Mesenchymal stem cell (in vitro differentiated cells and primary cell): ENCODE measurements at regions not wholly inside any gene's neighbourhood (a gene's known extent, or its start where the extent isn't known, plus 50 kb on each side); places are given as distances from the start of the nearest gene placed in this dataset.

Source experiments
- DNase-seq: peaks from one replicate; pipeline ENCODE4 v3.0.0-alpha.2; 2013
- H2AFZ ChIP-seq: one replicate; pipeline ENCODE4 v1.6.1; 2013; ENCODE audit warnings: low read depth, mild to moderate bottlenecking, control low read depth, inconsistent platforms, low read length, moderate library complexity
- H2AK5ac ChIP-seq: 2 replicates; pipeline ENCODE4 v1.6.1; 2013; ENCODE audit warnings: low read length, moderate library complexity, mild to moderate bottlenecking, inconsistent platforms; ENCODE audit not compliant: severe bottlenecking
- H2BK120ac ChIP-seq: one replicate; pipeline ENCODE4 v1.6.1; 2013; ENCODE audit warnings: low read depth, mild to moderate bottlenecking, inconsistent platforms, low read length, moderate library complexity
- H2BK12ac ChIP-seq, 2 experiments: one replicate each; pipeline ENCODE4 v1.6.1; 2013; ENCODE audit warnings: inconsistent platforms in 2 of 2, low read length in 2 of 2, mild to moderate bottlenecking in 2 of 2, moderate library complexity in 2 of 2, control low read depth in 1 of 2
- H2BK15ac ChIP-seq: one replicate; pipeline ENCODE4 v1.6.1; 2013; ENCODE audit warnings: mild to moderate bottlenecking, low read depth, inconsistent platforms; ENCODE audit not compliant: poor library complexity, severe bottlenecking
- H2BK5ac ChIP-seq: 2 replicates; pipeline ENCODE4 v1.6.1; 2013; ENCODE audit warnings: low read depth, mild to moderate bottlenecking, low read length, control low read depth, inconsistent platforms; ENCODE audit not compliant: poor library complexity, severe bottlenecking
- H3K14ac ChIP-seq, 2 experiments: one replicate each; pipeline ENCODE4 v1.6.1; 2013; ENCODE audit warnings: inconsistent platforms in 2 of 2, low read length in 2 of 2, control low read depth in 1 of 2, mild to moderate bottlenecking in 1 of 2, moderate library complexity in 1 of 2
- H3K18ac ChIP-seq, 2 experiments: one replicate each; pipeline ENCODE4 v1.6.1; 2013; ENCODE audit warnings: inconsistent platforms in 2 of 2, low read length in 2 of 2, control low read depth in 1 of 2, low read depth in 1 of 2, mild to moderate bottlenecking in 1 of 2
- H3K23ac ChIP-seq, 2 experiments: one replicate each; pipeline ENCODE4 v1.6.1; 2013; ENCODE audit warnings: inconsistent platforms in 2 of 2, low read length in 2 of 2, mild to moderate bottlenecking in 2 of 2, moderate library complexity in 2 of 2, control low read depth in 1 of 2
- H3K27ac ChIP-seq: 2 replicates; pipeline ENCODE4 v1.5.1; 2013; ENCODE audit warnings: mild to moderate bottlenecking, moderate library complexity, low read length, control low read depth, inconsistent platforms; ENCODE audit not compliant: poor library complexity, severe bottlenecking
- H3K27me3 ChIP-seq, 2 experiments: 2 replicates each; pipeline versions ENCODE4 v1.6.1 to v1.7.0; 2013; ENCODE audit warnings: low read length in 2 of 2, mild to moderate bottlenecking in 2 of 2, moderate library complexity in 2 of 2, control low read depth in 1 of 2, inconsistent platforms in 1 of 2; ENCODE audit not compliant: control insufficient read depth in 1 of 2, insufficient read depth in 1 of 2
- H3K36me3 ChIP-seq, 2 experiments: 2 replicates each; pipeline versions ENCODE4 v1.6.1 to v1.7.0; 2013; ENCODE audit warnings: low read length in 2 of 2, control low read depth in 1 of 2, inconsistent platforms in 1 of 2, low read depth in 1 of 2, mild to moderate bottlenecking in 1 of 2; ENCODE audit not compliant: insufficient read depth in 2 of 2, control insufficient read depth in 1 of 2
- H3K4ac ChIP-seq, 2 experiments: one replicate each; pipeline ENCODE4 v1.6.1; 2013; ENCODE audit warnings: inconsistent platforms in 2 of 2, low read length in 2 of 2, mild to moderate bottlenecking in 2 of 2, moderate library complexity in 2 of 2, control low read depth in 1 of 2, low read depth in 1 of 2
- H3K4me1 ChIP-seq: 2 replicates; pipeline ENCODE4 v1.6.1; 2013; ENCODE audit warnings: low read depth, low read length, control low read depth; ENCODE audit not compliant: control insufficient read depth, insufficient read depth
- H3K4me2 ChIP-seq: 2 replicates; pipeline ENCODE4 v1.6.1; 2013; ENCODE audit warnings: low read length, mild to moderate bottlenecking, inconsistent platforms; ENCODE audit not compliant: poor library complexity, severe bottlenecking
- H3K4me3 ChIP-seq, 2 experiments: 2 replicates each; pipeline versions ENCODE4 v1.5.1 to v1.7.0; 2013; ENCODE audit warnings: low read length in 2 of 2, mild to moderate bottlenecking in 2 of 2, control low read depth in 1 of 2, low read depth in 1 of 2; ENCODE audit not compliant: insufficient read depth in 1 of 2
- H3K79me1 ChIP-seq: replicated peaks from 2 replicates; pipeline ENCODE4 v1.6.1; 2013; ENCODE audit warnings: mild to moderate bottlenecking, control low read depth, low read length, inconsistent platforms; ENCODE audit not compliant: poor library complexity, severe bottlenecking
- H3K9ac ChIP-seq: 2 replicates; pipeline ENCODE4 v1.7.0; 2013; ENCODE audit warnings: mild to moderate bottlenecking, low read length, moderate library complexity
- H3K9me3 ChIP-seq: 2 replicates; pipeline ENCODE4 v1.7.0; 2013; ENCODE audit warnings: mild to moderate bottlenecking, low read length; ENCODE audit not compliant: control insufficient read depth
- H4K8ac ChIP-seq: one replicate; pipeline ENCODE4 v1.6.1; 2013; ENCODE audit warnings: inconsistent platforms, mild to moderate bottlenecking, low read length, moderate library complexity
- H4K91ac ChIP-seq: one replicate; pipeline ENCODE4 v1.6.1; 2013; ENCODE audit warnings: mild to moderate bottlenecking, low read length, inconsistent platforms
- WGBS: methylation state at CpG from one replicate; pipeline ENCODE4 v1.1.7; 2013; ENCODE audit warnings: mixed read lengths; 5-methylcytosine and 5-hydroxymethylcytosine counted together

GRCh38 chr17:83180996-83181481 lies 101.6 kb downstream of the METRNL start:
- H3K4me2 ChIP-seq, result no peak overlapping the region
- H2AFZ ChIP-seq, result no peak overlapping the region
- no peak overlapping the region for H3K9ac ChIP-seq
- no peaks in the 10 kb centered on the region for H3K36me3 ChIP-seq
- no peak overlapping the region for H2AK5ac ChIP-seq
- no peak for DNase-seq
- H2BK15ac ChIP-seq, result no peak overlapping the region
- no peak overlapping the region for H3K27ac ChIP-seq
- H3K4ac ChIP-seq, result no peak overlapping the region
- no peak overlapping the region for H4K91ac ChIP-seq
- no peak overlapping the region for H2BK5ac ChIP-seq
- H3K9me3 ChIP-seq, result no peaks in the 10 kb centered on the region
- H3K23ac ChIP-seq, result no peak overlapping the region
- H3K4me3 ChIP-seq, result no peak overlapping the region
- H2BK12ac ChIP-seq, result no peak overlapping the region
- no peaks in the 10 kb centered on the region for H3K79me1 ChIP-seq
- no peaks in the 10 kb centered on the region for H3K27me3 ChIP-seq
- H3K4me1 ChIP-seq, result peaks cover 4% of the 10 kb centered on the region
- H3K18ac ChIP-seq, result no peak overlapping the region
- H4K8ac ChIP-seq, result no peak overlapping the region
- H2BK120ac ChIP-seq, result no peak overlapping the region
- WGBS, result 88% methylated on average over 2 of the region's 2 CpGs
- no peak overlapping the region for H3K14ac ChIP-seq

- H3K4me2 ChIP-seq, result no peak overlapping the region
- no peaks in the 10 kb centered on the region for H3K79me1 ChIP-seq
- no peak overlapping the region for H3K23ac ChIP-seq
- H3K4ac ChIP-seq, result no peak overlapping the region
- no peak overlapping the region for H4K91ac ChIP-seq
- H3K27me3 ChIP-seq, result no peaks in the 10 kb centered on the region
- H2BK15ac ChIP-seq, result no peak overlapping the region
- no peak overlapping the region for H3K27ac ChIP-seq
- no peak overlapping the region for H2AK5ac ChIP-seq
- H2AFZ ChIP-seq, result no peak overlapping the region
- H2BK5ac ChIP-seq, result no peak overlapping the region
- H4K8ac ChIP-seq, result no peak overlapping the region
- WGBS, result 79% methylated on average over 13 of the region's 13 CpGs
- no peaks in the 10 kb centered on the region for H3K9me3 ChIP-seq
- no peak overlapping the region for H2BK12ac ChIP-seq
- no peak overlapping the region for H3K14ac ChIP-seq
- no peaks in the 10 kb centered on the region for H3K36me3 ChIP-seq
- H3K4me3 ChIP-seq, result no peak overlapping the region
- no peak overlapping the region for H2BK120ac ChIP-seq
- H3K9ac ChIP-seq, result no peak overlapping the region
- H3K18ac ChIP-seq, result no peak overlapping the region
- peaks cover 4% of the 10 kb centered on the region for H3K4me1 ChIP-seq
- no peak for DNase-seq
Observed at GRCh38 chr17:83181991-83182619, 102.7 kb downstream of the METRNL start.

GRCh38 chr17:83182620-83183101 lies 103.3 kb downstream of the METRNL start:
- Histone ChIP-seq H4K91ac (no peak overlapping the region), H3K14ac (no peak overlapping the region), H2BK12ac (no peak overlapping the region), H3K4ac (no peak overlapping the region), H3K4me3 (no peak overlapping the region), H3K23ac (no peak overlapping the region), H3K27me3 (no peaks in the 10 kb centered on the region), H2AFZ (no peak overlapping the region), H2BK5ac (no peak overlapping the region), H3K27ac (no peak overlapping the region), H3K18ac (no peak overlapping the region), H3K4me2 (no peak overlapping the region), H3K9ac (no peak overlapping the region), H3K9me3 (no peaks in the 10 kb centered on the region), H2BK15ac (no peak overlapping the region), H4K8ac (no peak overlapping the region), H2AK5ac (no peak overlapping the region), H3K4me1 (peaks cover 4% of the 10 kb centered on the region), H3K36me3 (no peaks in the 10 kb centered on the region), H2BK120ac (no peak overlapping the region), H3K79me1 (no peaks in the 10 kb centered on the region)
- no peak for DNase-seq
- WGBS, result 90% methylated on average over 13 of the region's 14 CpGs

GRCh38 chr17:83183145-83183948 lies 103.9 kb downstream of the METRNL start:
- H2BK15ac ChIP-seq, result no peak overlapping the region
- H3K4me1 ChIP-seq, result peaks cover 4% of the 10 kb centered on the region
- no peak overlapping the region for H3K4me3 ChIP-seq
- no peak overlapping the region for H3K23ac ChIP-seq
- H2AK5ac ChIP-seq, result no peak overlapping the region
- H3K9me3 ChIP-seq, result peaks cover 7% of the 10 kb centered on the region
- no peak overlapping the region for H3K9ac ChIP-seq
- DNase-seq, result no peak
- WGBS, result 87% methylated on average over 28 of the region's 28 CpGs
- no peak overlapping the region for H3K4ac ChIP-seq
- no peak overlapping the region for H4K8ac ChIP-seq
- H2BK120ac ChIP-seq, result no peak overlapping the region
- no peak overlapping the region for H2BK12ac ChIP-seq
- H2BK5ac ChIP-seq, result no peak overlapping the region
- no peak overlapping the region for H3K27ac ChIP-seq
- no peaks in the 10 kb centered on the region for H3K27me3 ChIP-seq
- H2AFZ ChIP-seq, result no peak overlapping the region
- no peak overlapping the region for H3K14ac ChIP-seq
- no peaks in the 10 kb centered on the region for H3K79me1 ChIP-seq
- no peaks in the 10 kb centered on the region for H3K36me3 ChIP-seq
- H3K18ac ChIP-seq, result no peak overlapping the region
- H4K91ac ChIP-seq, result no peak overlapping the region
- H3K4me2 ChIP-seq, result no peak overlapping the region
